ENCODE measurements at regions not wholly inside any gene's neighbourhood (a gene's known extent, or its start where the extent isn't known, plus 50 kb on each side); places are given as distances from the start of the nearest gene placed in this dataset.

DNA sequence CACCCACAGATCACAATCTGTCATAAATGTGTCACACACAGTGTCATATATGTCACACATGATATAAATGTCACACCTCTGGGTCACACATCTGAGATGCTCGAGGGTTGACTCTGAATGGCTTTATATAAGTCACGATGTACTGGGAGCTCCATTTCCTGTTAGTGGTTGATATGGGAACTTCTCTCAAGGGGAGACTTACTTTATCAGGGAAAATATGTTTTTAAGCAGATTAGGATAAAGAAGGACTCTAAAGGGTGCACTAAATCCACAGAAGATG is 83.9 kb upstream of the MEF2A start:
- in situ Hi-C loops (cut with MboI): no loop called here
- H3K36me3 ChIP-seq (ENCODE audit: control insufficient read depth in 2 of 2, insufficient read depth in 2 of 2, low read length in 1 of 2): no peaks in the 10 kb centered on the region

DNA sequence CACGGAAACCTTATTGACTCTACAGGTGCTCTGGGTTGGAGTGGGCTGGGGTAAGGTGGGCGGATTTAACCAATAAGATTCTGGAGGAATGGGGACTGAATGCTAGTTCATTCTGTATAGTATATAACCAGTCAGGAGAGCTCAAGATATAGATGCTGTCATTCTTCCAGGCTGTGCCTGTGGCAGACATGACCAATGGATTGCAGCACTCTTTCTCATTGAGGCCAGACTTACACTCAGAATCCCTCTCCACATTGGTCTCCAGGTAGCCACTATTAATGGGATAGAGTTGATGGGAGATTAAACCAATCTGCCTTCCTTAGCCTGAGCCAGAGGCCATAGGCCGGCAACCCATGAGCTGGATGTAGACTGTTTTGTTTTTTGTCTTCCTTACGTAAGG is 82.8 kb upstream of the MEF2A start:
- FAIRE-seq: no peak

More for the DNA sequence above, 83.9 kb upstream of the MEF2A start:
- DNase-seq (ENCODE audit: low read depth, low spot score) (no peak), FAIRE-seq (no peak), ATAC-seq (no peak)
- Histone ChIP-seq H3K27me3 (replicated peaks in 1 of 2; ENCODE audit: control insufficient read depth in 2 of 2, insufficient read depth in 2 of 2, low read length in 1 of 2) (no peaks in the 10 kb centered on the region), H3K79me2 (ENCODE audit: control insufficient read depth, insufficient read depth, low read length) (no peaks in the 10 kb centered on the region), H3K9ac (ENCODE audit: control insufficient read depth, insufficient read depth, low read length) (no peak overlapping the region), H2AFZ (ENCODE audit: control insufficient read depth, low read depth, low read length) (no peak overlapping the region), H4K20me1 (ENCODE audit: control insufficient read depth, insufficient read depth) (no peaks in the 10 kb centered on the region), H3K4me2 (ENCODE audit: control insufficient read depth, insufficient read depth) (no peak overlapping the region), H3K4me3 (no peak overlapping the region), H3K27ac (ENCODE audit: control insufficient read depth, insufficient read depth) (no peak overlapping the region), H3K9me3 (replicated peaks; ENCODE audit: control insufficient read depth, insufficient read depth, low read length) (no peaks in the 10 kb centered on the region), H3K4me1 (ENCODE audit: control insufficient read depth, insufficient read depth, low read length) (peaks cover 15% of the 10 kb centered on the region)
- ChIA-PET POLR2A (no interaction called here), CTCF (no interaction called here), RAD21 (ENCODE audit: unreplicated experiment) (no interaction called here), SMC1A (ENCODE audit: uncharacterized antibody, unreplicated experiment) (no interaction called here)
- 76% methylated on average over 2 of the region's 2 CpGs for WGBS (ENCODE audit: insufficient coverage, insufficient replicate concordance, low lambda C conversion rate, missing lambda C conversion rate)
- intact Hi-C loops (cut with micrococcal nuclease; ENCODE audit: unreplicated experiment): no loop called here
- TF ChIP-seq MTA3 (IDR thresholded peaks at IDR 0.05; ENCODE audit: borderline replicate concordance, low read length): no peak
- TF ChIP-seq POU2F2 (IDR thresholded peaks at IDR 0.05; ENCODE audit: borderline replicate concordance, low read depth, low read length): no peak
- TF ChIP-seq, protein P1, sequence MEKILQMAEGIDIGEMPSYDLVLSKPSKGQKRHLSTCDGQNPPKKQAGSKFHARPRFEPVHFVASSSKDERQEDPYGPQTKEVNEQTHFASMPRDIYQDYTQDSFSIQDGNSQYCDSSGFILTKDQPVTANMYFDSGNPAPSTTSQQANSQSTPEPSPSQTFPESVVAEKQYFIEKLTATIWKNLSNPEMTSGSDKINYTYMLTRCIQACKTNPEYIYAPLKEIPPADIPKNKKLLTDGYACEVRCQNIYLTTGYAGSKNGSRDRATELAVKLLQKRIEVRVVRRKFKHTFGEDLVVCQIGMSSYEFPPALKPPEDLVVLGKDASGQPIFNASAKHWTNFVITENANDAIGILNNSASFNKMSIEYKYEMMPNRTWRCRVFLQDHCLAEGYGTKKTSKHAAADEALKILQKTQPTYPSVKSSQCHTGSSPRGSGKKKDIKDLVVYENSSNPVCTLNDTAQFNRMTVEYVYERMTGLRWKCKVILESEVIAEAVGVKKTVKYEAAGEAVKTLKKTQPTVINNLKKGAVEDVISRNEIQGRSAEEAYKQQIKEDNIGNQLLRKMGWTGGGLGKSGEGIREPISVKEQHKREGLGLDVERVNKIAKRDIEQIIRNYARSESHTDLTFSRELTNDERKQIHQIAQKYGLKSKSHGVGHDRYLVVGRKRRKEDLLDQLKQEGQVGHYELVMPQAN (conservative IDR thresholded peaks at IDR 0.05): no peak
- BruUV-seq (replicated peaks): no TSS peak

More for the DNA sequence above, 82.8 kb upstream of the MEF2A start:
- no peaks in the 10 kb centered on the region for H3K27me3 ChIP-seq (replicated peaks in 1 of 2; ENCODE audit: control insufficient read depth in 2 of 2, insufficient read depth in 2 of 2, low read length in 1 of 2)
- no peaks in the 10 kb centered on the region for H4K20me1 ChIP-seq (ENCODE audit: control insufficient read depth, insufficient read depth)
- H3K9ac ChIP-seq (ENCODE audit: control insufficient read depth, insufficient read depth, low read length): no peak overlapping the region
- H3K36me3 ChIP-seq (ENCODE audit: control insufficient read depth in 2 of 2, insufficient read depth in 2 of 2, low read length in 1 of 2): no peaks in the 10 kb centered on the region
- CTCF ChIA-PET: interaction anchor here (1.1 to 1.2 kb wide), 2 partner anchors 210 to 221 kb away, joined by 3 read pairs; no protein-coding TSS in a partner anchor
- no peak overlapping the region for H3K27ac ChIP-seq (ENCODE audit: control insufficient read depth, insufficient read depth)
- SMC1A ChIA-PET (ENCODE audit: uncharacterized antibody, unreplicated experiment): interaction anchor here (1.2 to 1.4 kb wide), 2 partner anchors 12 to 28 kb away, joined by 3 read pairs; no protein-coding TSS in a partner anchor
- in situ Hi-C loops (cut with MboI) (no loop called here), intact Hi-C loops (cut with micrococcal nuclease; ENCODE audit: unreplicated experiment) (no loop called here)
- H2AFZ ChIP-seq (ENCODE audit: control insufficient read depth, low read depth, low read length): no peak overlapping the region
- no peak overlapping the region for H3K4me2 ChIP-seq (ENCODE audit: control insufficient read depth, insufficient read depth)
- H3K4me1 ChIP-seq (ENCODE audit: control insufficient read depth, insufficient read depth, low read length): peaks cover 6% of the 10 kb centered on the region; the same call in 1 of the 2 replicates
- ATAC-seq: no peak
- POLR2A ChIA-PET: interaction anchor here (0.7 kb wide), 1 partner anchor 148 kb away, joined by 3 read pairs; no protein-coding TSS in a partner anchor
- WGBS (ENCODE audit: insufficient coverage, insufficient replicate concordance, low lambda C conversion rate, missing lambda C conversion rate): 95% methylated on average over 4 of the region's 4 CpGs
- BruUV-seq (replicated peaks): no TSS peak
- H3K9me3 ChIP-seq (replicated peaks; ENCODE audit: control insufficient read depth, insufficient read depth, low read length): no peaks in the 10 kb centered on the region
- H3K79me2 ChIP-seq (ENCODE audit: control insufficient read depth, insufficient read depth, low read length): no peaks in the 10 kb centered on the region
- H3K4me3 ChIP-seq: no peak overlapping the region
- TF ChIP-seq ETV6 (conservative IDR thresholded peaks at IDR 0.05 in 1 of 2, IDR thresholded peaks at IDR 0.05 in 1 of 2; ENCODE audit: borderline replicate concordance in 1 of 2, low read depth in 1 of 2) (no peak), SRF (IDR thresholded peaks at IDR 0.05; ENCODE audit: low read depth in 2 of 2, low read length in 2 of 2) (peak in 1 of 2 experiments; percentile 16; a peak in 1 of 4 replicates)
- TF ChIP-seq, protein P2, sequence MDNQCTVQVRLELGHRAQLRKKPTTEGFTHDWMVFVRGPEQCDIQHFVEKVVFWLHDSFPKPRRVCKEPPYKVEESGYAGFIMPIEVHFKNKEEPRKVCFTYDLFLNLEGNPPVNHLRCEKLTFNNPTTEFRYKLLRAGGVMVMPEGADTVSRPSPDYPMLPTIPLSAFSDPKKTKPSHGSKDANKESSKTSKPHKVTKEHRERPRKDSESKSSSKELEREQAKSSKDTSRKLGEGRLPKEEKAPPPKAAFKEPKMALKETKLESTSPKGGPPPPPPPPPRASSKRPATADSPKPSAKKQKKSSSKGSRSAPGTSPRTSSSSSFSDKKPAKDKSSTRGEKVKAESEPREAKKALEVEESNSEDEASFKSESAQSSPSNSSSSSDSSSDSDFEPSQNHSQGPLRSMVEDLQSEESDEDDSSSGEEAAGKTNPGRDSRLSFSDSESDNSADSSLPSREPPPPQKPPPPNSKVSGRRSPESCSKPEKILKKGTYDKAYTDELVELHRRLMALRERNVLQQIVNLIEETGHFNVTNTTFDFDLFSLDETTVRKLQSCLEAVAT (IDR thresholded peaks at IDR 0.05): peak; percentile 58; the same call in 1 of the 2 replicates
- TF ChIP-seq, protein P3, sequence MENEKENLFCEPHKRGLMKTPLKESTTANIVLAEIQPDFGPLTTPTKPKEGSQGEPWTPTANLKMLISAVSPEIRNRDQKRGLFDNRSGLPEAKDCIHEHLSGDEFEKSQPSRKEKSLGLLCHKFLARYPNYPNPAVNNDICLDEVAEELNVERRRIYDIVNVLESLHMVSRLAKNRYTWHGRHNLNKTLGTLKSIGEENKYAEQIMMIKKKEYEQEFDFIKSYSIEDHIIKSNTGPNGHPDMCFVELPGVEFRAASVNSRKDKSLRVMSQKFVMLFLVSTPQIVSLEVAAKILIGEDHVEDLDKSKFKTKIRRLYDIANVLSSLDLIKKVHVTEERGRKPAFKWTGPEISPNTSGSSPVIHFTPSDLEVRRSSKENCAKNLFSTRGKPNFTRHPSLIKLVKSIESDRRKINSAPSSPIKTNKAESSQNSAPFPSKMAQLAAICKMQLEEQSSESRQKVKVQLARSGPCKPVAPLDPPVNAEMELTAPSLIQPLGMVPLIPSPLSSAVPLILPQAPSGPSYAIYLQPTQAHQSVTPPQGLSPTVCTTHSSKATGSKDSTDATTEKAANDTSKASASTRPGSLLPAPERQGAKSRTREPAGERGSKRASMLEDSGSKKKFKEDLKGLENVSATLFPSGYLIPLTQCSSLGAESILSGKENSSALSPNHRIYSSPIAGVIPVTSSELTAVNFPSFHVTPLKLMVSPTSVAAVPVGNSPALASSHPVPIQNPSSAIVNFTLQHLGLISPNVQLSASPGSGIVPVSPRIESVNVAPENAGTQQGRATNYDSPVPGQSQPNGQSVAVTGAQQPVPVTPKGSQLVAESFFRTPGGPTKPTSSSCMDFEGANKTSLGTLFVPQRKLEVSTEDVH (IDR thresholded peaks at IDR 0.05; ENCODE audit: low read depth, partially characterized antibody): no peak
- RAD21 ChIA-PET (ENCODE audit: unreplicated experiment): no interaction called here
- no peak for DNase-seq (ENCODE audit: low read depth, low spot score)
